ENCODE measurements at regions not wholly inside any gene's neighbourhood (a gene's known extent, or its start where the extent isn't known, plus 50 kb on each side); places are given as distances from the start of the nearest gene placed in this dataset.

- Histone ChIP-seq H3K36me3 (no peaks in the 10 kb centered on the region), H3K4me1 (no peaks in the 10 kb centered on the region), H3K4me3 (no peak overlapping the region), H3K9me3 (no peaks in the 10 kb centered on the region), H3K27me3 (peaks cover 0 to 36% (median 0%) of the 10 kb centered on the region in 4 donors), H3K27ac (replicated peaks in 1 of 4) (no peak overlapping the region)
- WGBS = 82% methylated on average over 5 of the region's 5 CpGs
- TF ChIP-seq CTCF (IDR thresholded peaks at IDR 0.05) (no peak), POLR2AphosphoS5 (IDR thresholded peaks at IDR 0.05) (no peak), EP300 (IDR thresholded peaks at IDR 0.05) (no peak), POLR2A (IDR thresholded peaks at IDR 0.05; ENCODE audit: low read depth) (no peak)
- DNase-seq (ENCODE audit: extremely low spot score) = no peak
- intact Hi-C loops (cut with DNase I) = no loop called here
These were observed 222.1 kb downstream of the AACS start for GRCh38 chr12:125287155-125287847.

DNA sequence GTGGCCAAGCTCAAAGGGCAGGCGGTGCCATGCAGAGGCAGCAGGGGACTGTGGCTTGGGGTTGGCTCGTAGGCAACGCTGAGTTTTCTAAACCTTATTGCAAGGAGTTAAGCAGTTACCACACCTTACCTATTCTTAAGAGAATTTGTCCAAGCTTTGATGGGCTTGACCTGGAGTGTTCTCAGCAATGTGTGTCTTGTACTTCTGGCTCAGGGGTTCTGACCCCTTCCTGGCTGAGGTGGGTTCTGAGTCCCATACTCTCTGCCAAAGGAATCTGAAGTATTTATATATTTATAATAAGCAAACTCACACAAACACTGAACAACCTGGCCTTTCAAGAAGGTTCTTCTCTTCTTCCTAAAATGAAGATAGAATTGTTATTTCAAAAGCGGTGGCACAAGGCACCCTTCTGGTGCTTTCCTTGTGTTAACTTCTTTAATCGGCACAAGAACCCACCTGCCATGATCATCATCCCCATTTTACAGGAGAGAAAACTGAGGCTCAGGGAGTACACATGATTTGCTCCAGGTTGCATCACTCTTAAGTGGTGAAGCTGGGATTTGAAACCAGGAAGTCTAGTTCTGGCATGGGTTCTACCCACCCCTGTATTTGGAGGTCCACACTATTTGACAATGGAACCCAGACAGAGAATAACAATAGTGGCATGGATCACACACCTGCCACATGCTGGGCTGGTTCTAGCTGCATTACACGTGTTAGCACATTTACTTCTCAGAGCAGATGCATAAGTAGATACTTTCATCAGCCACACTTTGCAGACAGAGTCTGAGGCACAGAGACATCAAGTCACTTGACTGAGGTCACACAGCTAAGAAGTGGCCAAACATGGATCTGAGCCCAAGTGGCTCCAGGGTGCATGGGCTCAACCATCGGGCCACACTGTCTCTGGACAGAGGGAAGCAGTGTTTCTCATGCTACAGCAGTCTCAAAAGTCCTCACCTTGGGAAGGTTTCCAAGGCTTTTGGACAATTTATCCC lies 224.0 kb downstream of the AACS start:
- intact Hi-C loops (cut with DNase I) = no loop called here
- no peak overlapping the region for H3K27ac ChIP-seq (replicated peaks in 1 of 4)
- H3K4me3 ChIP-seq = no peak overlapping the region
- H3K4me1 ChIP-seq = no peaks in the 10 kb centered on the region
- no peak for TF ChIP-seq CTCF (IDR thresholded peaks at IDR 0.05)
- no peak for TF ChIP-seq POLR2A (IDR thresholded peaks at IDR 0.05; ENCODE audit: low read depth)
- TF ChIP-seq POLR2AphosphoS5 (IDR thresholded peaks at IDR 0.05) = no peak
- no peak for TF ChIP-seq EP300 (IDR thresholded peaks at IDR 0.05)
- H3K27me3 ChIP-seq = peaks cover 0 to 34% (median 0%) of the 10 kb centered on the region in 4 donors
- WGBS = 76% methylated on average over 6 of the region's 7 CpGs
- H3K9me3 ChIP-seq = peaks cover 0 to 9% (median 9%) of the 10 kb centered on the region in 4 donors
- no peaks in the 10 kb centered on the region for H3K36me3 ChIP-seq
- DNase-seq (ENCODE audit: extremely low spot score) = no peak

DNA sequence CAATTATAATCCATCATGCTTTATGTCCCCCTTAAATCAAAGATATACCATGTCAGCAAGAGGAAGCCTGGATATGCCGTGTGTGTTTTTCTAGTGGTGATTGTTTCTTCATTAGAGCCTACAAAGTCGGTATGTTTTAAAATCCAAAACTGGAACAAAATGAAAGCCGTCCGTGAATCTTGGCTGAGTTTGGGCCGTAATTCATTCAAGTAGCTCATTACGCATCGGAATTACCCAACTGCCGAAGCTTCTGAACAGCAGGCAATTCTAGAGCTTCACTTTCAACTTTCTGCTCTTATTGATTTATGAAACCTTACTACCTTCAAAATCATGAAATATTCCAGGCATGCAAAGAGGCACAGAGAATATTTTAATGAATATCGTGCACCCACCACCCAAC lies 224.7 kb downstream of the AACS start:
- TF ChIP-seq POLR2A (IDR thresholded peaks at IDR 0.05; ENCODE audit: low read depth) (no peak), POLR2AphosphoS5 (IDR thresholded peaks at IDR 0.05) (no peak), CTCF (IDR thresholded peaks at IDR 0.05) (no peak), EP300 (IDR thresholded peaks at IDR 0.05) (no peak)
- Histone ChIP-seq H3K27ac (replicated peaks in 1 of 4) (no peak overlapping the region), H3K4me3 (no peak overlapping the region), H3K9me3 (peaks cover 0 to 13% (median 9%) of the 10 kb centered on the region in 4 donors), H3K4me1 (no peaks in the 10 kb centered on the region), H3K27me3 (peaks cover 0 to 35% (median 0%) of the 10 kb centered on the region in 4 donors), H3K36me3 (no peaks in the 10 kb centered on the region)
- DNase-seq (ENCODE audit: extremely low spot score) = no peak
- WGBS = 77% methylated on average over 9 of the region's 9 CpGs
- intact Hi-C loops (cut with DNase I) = no loop called here

DNA sequence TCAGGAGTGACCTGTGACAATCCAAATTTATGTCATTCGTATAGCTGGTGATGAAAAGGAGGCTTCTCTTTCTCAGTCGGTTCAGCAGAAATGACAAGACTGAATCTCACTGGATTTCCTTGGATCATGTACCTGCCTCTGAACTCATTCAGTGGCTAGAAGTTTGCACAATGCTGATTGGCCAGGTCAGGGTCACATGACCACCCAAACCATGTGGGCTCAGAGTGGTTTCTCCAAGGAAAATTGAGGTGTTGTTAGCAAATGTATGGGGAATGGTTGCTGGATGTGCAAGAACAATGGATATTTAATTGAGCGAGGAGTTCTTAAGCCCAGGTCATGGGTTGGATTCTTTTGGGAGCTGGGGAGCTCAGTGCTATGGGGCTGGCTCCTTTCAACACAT lies 227.5 kb downstream of the AACS start:
- TF ChIP-seq EP300 (IDR thresholded peaks at IDR 0.05) = no peak
- TF ChIP-seq POLR2AphosphoS5 (IDR thresholded peaks at IDR 0.05) = no peak
- no peak for TF ChIP-seq POLR2A (IDR thresholded peaks at IDR 0.05; ENCODE audit: low read depth)
- no peak for TF ChIP-seq CTCF (IDR thresholded peaks at IDR 0.05)
- 93% methylated on average over 3 of the region's 3 CpGs for WGBS
- peaks cover 0 to 53% (median 0%) of the 10 kb centered on the region in 4 donors for H3K27me3 ChIP-seq
- no peak for DNase-seq (ENCODE audit: extremely low spot score)
- H3K36me3 ChIP-seq = no peaks in the 10 kb centered on the region
- peaks cover 0 to 13% (median 9%) of the 10 kb centered on the region in 4 donors for H3K9me3 ChIP-seq
- intact Hi-C loops (cut with DNase I) = no loop called here
- no peak overlapping the region for H3K4me3 ChIP-seq
- no peaks in the 10 kb centered on the region for H3K4me1 ChIP-seq
- H3K27ac ChIP-seq (replicated peaks in 1 of 4) = no peak overlapping the region
